Neural cell (in vitro differentiated cells): ENCODE measurements at regions not wholly inside any gene's neighbourhood (a gene's known extent, or its start where the extent isn't known, plus 50 kb on each side); places are given as distances from the start of the nearest gene placed in this dataset.

Experiments
- EZH2 ChIP-seq: fragments of 200-600, 300-800 bp; shearing (Covaris generic), sonication (generic); IDR thresholded peaks from 2 replicates; pipeline ENCODE4 v1.6.1; 2014; ENCODE audit warnings: antibody characterized with exemption, low read length, borderline replicate concordance, mild to moderate bottlenecking; ENCODE audit not compliant: insufficient read depth, poor library complexity, severe bottlenecking
- POLR2AphosphoS5 ChIP-seq: IDR thresholded peaks from 2 replicates; pipeline ENCODE4 v1.6.1; 2012
- TF ChIP-seq, protein P1 (sequence below): fragments of 450-650 bp; IDR thresholded peaks from 2 replicates; pipeline ENCODE4 v1.5.1; 2014; ENCODE audit warnings: antibody characterized with exemption, mild to moderate bottlenecking, moderate library complexity; ENCODE audit not compliant: poor library complexity, severe bottlenecking
- TF ChIP-seq, protein P2 (sequence below): IDR thresholded peaks from 2 replicates; pipeline ENCODE4 v1.6.1; 2012; ENCODE audit warnings: borderline replicate concordance

DNA sequence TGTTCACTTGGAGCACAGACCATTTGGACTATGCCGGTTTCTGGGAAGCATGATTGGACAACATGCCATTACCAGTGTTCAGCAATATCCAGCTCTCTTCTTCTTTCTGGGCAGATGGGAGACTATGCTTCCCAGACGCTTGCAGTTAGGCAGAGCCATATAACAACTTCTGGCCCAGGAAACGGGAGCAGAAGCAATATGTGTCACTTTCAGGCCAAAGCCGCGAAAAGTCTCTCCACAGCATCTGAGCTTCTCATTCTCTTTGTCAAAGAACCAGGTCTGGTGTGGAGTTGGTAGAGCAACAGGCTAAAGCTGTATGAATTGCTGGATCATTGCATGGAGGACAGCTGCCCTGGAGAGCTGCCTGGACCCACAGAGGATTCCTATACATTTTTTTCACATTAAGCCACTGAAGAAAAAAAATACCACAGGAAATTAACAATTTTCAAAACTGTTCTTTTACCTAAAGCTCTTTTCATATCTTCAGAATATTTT, 131.4 kb upstream of the FRG1 start:
- TF ChIP-seq, protein P1, sequence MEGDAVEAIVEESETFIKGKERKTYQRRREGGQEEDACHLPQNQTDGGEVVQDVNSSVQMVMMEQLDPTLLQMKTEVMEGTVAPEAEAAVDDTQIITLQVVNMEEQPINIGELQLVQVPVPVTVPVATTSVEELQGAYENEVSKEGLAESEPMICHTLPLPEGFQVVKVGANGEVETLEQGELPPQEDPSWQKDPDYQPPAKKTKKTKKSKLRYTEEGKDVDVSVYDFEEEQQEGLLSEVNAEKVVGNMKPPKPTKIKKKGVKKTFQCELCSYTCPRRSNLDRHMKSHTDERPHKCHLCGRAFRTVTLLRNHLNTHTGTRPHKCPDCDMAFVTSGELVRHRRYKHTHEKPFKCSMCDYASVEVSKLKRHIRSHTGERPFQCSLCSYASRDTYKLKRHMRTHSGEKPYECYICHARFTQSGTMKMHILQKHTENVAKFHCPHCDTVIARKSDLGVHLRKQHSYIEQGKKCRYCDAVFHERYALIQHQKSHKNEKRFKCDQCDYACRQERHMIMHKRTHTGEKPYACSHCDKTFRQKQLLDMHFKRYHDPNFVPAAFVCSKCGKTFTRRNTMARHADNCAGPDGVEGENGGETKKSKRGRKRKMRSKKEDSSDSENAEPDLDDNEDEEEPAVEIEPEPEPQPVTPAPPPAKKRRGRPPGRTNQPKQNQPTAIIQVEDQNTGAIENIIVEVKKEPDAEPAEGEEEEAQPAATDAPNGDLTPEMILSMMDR, result no peak
- TF ChIP-seq, protein P2, sequence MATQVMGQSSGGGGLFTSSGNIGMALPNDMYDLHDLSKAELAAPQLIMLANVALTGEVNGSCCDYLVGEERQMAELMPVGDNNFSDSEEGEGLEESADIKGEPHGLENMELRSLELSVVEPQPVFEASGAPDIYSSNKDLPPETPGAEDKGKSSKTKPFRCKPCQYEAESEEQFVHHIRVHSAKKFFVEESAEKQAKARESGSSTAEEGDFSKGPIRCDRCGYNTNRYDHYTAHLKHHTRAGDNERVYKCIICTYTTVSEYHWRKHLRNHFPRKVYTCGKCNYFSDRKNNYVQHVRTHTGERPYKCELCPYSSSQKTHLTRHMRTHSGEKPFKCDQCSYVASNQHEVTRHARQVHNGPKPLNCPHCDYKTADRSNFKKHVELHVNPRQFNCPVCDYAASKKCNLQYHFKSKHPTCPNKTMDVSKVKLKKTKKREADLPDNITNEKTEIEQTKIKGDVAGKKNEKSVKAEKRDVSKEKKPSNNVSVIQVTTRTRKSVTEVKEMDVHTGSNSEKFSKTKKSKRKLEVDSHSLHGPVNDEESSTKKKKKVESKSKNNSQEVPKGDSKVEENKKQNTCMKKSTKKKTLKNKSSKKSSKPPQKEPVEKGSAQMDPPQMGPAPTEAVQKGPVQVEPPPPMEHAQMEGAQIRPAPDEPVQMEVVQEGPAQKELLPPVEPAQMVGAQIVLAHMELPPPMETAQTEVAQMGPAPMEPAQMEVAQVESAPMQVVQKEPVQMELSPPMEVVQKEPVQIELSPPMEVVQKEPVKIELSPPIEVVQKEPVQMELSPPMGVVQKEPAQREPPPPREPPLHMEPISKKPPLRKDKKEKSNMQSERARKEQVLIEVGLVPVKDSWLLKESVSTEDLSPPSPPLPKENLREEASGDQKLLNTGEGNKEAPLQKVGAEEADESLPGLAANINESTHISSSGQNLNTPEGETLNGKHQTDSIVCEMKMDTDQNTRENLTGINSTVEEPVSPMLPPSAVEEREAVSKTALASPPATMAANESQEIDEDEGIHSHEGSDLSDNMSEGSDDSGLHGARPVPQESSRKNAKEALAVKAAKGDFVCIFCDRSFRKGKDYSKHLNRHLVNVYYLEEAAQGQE, result no peak
- no peak for TF ChIP-seq POLR2AphosphoS5
- no peak for TF ChIP-seq EZH2
